OCI-LY7 (cell line): ENCODE measurements at regions not wholly inside any gene's neighbourhood (a gene's known extent, or its start where the extent isn't known, plus 50 kb on each side); places are given as distances from the start of the nearest gene placed in this dataset.

ENCODE experiments used
- BruUV-seq: library from RNA; stranded (reverse); fragments of 400-500 nt; replicated peaks from 2 replicates; lab custom pipeline; 2021; lab: Mats Ljungman, UMichigan
- CTCF ChIA-PET: fragments of 300-600 bp; sonication (Branson Sonifier 250); formaldehyde crosslinking; loops from one replicate; lab custom pipeline; 2022; ENCODE audit warnings: antibody characterized with exemption; ENCODE audit not compliant: unreplicated experiment; lab: Charles Lee
- POLR2A ChIA-PET: fragments of 300-600 bp; sonication (Branson Sonifier 250); formaldehyde crosslinking; loops from one replicate; lab custom pipeline; 2022; ENCODE audit warnings: antibody characterized with exemption; lab: Charles Lee
- DNase-seq: peaks from one replicate; pipeline ENCODE4 v3.0.0-alpha.2; 2015; ENCODE audit warnings: low spot score
- H2AFZ ChIP-seq: fragments of 200-600 bp; sonication (generic), shearing (Covaris generic); 2 replicates; pipeline ENCODE4 v1.6.1; 2014; ENCODE audit warnings: mild to moderate bottlenecking, antibody characterized with exemption, low read length, moderate library complexity
- H3K27ac ChIP-seq: fragments of 200-600 bp; sonication (generic); 2 replicates; pipeline ENCODE4 v1.5.1; 2014; ENCODE audit warnings: mixed run types, low read depth, mild to moderate bottlenecking, moderate library complexity, low read length, inconsistent platforms; ENCODE audit not compliant: poor library complexity, severe bottlenecking
- H3K36me3 ChIP-seq: fragments of 200-600 bp; sonication (generic); 2 replicates; pipeline ENCODE4 v1.6.1; 2014; ENCODE audit warnings: mild to moderate bottlenecking, antibody characterized with exemption, low read length, moderate library complexity, mixed read lengths; ENCODE audit not compliant: insufficient read depth
- H3K4me1 ChIP-seq: fragments of 200-600 bp; sonication (generic); 2 replicates; pipeline ENCODE4 v1.5.1; 2014; ENCODE audit warnings: mild to moderate bottlenecking, low read length; ENCODE audit not compliant: insufficient read depth, poor library complexity, severe bottlenecking
- H3K4me2 ChIP-seq: fragments of 200-600 bp; sonication (generic); 2 replicates; pipeline ENCODE4 v1.6.1; 2014; ENCODE audit warnings: mild to moderate bottlenecking, low read length
- H3K4me3 ChIP-seq: fragments of 200-600 bp; sonication (generic); 2 replicates; pipeline ENCODE4 v1.5.1; 2014; ENCODE audit warnings: mild to moderate bottlenecking, low read depth, low read length; ENCODE audit not compliant: poor library complexity, severe bottlenecking
- H3K79me2 ChIP-seq: fragments of 200-600 bp; sonication (generic); 2 replicates; pipeline ENCODE4 v1.6.1; 2016; ENCODE audit warnings: low read depth, mild to moderate bottlenecking, low read length, moderate library complexity, mixed read lengths; ENCODE audit not compliant: insufficient read depth
- H3K9me2 ChIP-seq: fragments of 200-600 bp; sonication (generic); 2 replicates; pipeline ENCODE4 v1.6.1; 2016; ENCODE audit warnings: mild to moderate bottlenecking, low read length, mixed read lengths; ENCODE audit not compliant: insufficient read depth
- H3K9me3 ChIP-seq: fragments of 200-600 bp; sonication (generic); 2 replicates; pipeline ENCODE4 v1.6.1; 2014; ENCODE audit warnings: mild to moderate bottlenecking, mixed run types, low read length, mixed read lengths
- H4K20me1 ChIP-seq: fragments of 200-600 bp; sonication (generic); 2 replicates; pipeline ENCODE4 v1.6.1; 2014; ENCODE audit warnings: mild to moderate bottlenecking, antibody characterized with exemption, low read length, moderate library complexity, mixed read lengths; ENCODE audit not compliant: insufficient read depth
- EZH2phosphoT487 ChIP-seq: fragments of 200-600 bp; sonication (generic); IDR thresholded peaks from 2 replicates; pipeline ENCODE4 v1.6.1; 2018; ENCODE audit warnings: low read depth, borderline replicate concordance, mild to moderate bottlenecking, mixed run types, antibody characterized with exemption, low read length, moderate library complexity, mixed read lengths
- intact Hi-C: fragments of 100-400 bp; cut with micrococcal nuclease; formaldehyde crosslinking; loops from one replicate; pipeline ENCODE4 v1.10.0; 2022; ENCODE audit not compliant: unreplicated experiment
- TF ChIP-seq, protein P1 (sequence below): fragments of 200-600 bp; sonication (generic); conservative IDR thresholded peaks from 2 replicates; pipeline ENCODE4 v1.5.1; 2014; ENCODE audit warnings: mild to moderate bottlenecking, antibody characterized with exemption, low read length, moderate library complexity, mixed read lengths

DNA sequence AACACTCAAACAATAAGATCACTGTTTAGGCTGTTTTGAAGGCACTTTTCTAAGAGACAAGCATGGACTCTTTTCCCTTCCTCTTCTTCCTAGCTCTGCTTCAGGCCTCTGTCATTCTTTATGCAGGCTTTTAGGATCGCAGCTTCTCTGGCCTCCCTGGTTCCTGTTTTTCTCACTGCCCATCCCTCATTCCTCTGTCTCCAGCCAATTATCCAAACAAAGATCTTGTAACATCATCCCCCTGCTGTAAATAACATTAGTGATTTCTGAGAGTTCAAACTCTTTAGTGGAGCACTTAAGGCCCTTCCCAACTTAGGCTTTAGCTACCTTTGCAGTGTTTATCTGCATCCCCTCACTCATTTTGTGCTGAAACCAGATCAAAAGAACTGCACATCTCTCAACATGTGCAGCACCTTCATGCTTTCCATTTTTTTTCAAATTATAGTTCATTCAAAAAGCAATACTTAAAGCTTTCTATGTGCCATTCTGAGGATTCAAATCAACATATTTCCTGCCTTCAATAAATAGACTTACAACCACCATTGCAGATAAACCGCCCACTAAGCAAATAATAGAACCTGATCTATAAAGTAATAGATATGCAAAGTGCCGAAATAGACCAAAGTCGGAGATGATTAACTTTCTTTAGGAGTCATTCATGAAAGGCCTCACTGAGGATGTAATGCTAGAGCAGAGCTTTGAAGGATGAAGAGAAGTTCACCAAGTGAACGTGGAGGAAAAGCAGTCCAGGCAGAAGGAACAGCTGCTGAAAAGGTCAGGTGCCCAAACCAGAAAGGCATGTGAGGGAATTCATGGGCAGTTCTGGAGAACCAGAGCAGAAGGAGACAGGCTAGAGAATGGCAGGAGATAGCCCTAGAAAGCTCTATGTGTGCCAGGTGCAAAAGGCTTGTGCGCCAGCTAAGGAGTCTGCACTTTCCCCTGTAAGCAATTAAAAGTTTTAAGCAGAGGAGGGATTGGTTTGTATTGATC, 95.8 kb upstream of the ZNF366 start:
- Histone ChIP-seq H3K9me2 (no peaks in the 10 kb centered on the region), H3K79me2 (no peaks in the 10 kb centered on the region), H3K4me2 (no peak overlapping the region), H2AFZ (no peak overlapping the region), H3K9me3 (0 out of 2 replicates have a peak, but pooled peaks cover 4% of the 10 kb centered on the region), H3K4me1 (peaks cover 6% of the 10 kb centered on the region), H3K36me3 (no peaks in the 10 kb centered on the region), H3K4me3 (no peak overlapping the region), H4K20me1 (no peaks in the 10 kb centered on the region), H3K27ac (no peak overlapping the region)
- CTCF ChIA-PET: no interaction called here
- DNase-seq: no peak
- intact Hi-C loops: no loop called here
- TF ChIP-seq EZH2phosphoT487: no peak
- TF ChIP-seq, protein P1, sequence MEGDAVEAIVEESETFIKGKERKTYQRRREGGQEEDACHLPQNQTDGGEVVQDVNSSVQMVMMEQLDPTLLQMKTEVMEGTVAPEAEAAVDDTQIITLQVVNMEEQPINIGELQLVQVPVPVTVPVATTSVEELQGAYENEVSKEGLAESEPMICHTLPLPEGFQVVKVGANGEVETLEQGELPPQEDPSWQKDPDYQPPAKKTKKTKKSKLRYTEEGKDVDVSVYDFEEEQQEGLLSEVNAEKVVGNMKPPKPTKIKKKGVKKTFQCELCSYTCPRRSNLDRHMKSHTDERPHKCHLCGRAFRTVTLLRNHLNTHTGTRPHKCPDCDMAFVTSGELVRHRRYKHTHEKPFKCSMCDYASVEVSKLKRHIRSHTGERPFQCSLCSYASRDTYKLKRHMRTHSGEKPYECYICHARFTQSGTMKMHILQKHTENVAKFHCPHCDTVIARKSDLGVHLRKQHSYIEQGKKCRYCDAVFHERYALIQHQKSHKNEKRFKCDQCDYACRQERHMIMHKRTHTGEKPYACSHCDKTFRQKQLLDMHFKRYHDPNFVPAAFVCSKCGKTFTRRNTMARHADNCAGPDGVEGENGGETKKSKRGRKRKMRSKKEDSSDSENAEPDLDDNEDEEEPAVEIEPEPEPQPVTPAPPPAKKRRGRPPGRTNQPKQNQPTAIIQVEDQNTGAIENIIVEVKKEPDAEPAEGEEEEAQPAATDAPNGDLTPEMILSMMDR: no peak
- BruUV-seq: no TSS peak
- POLR2A ChIA-PET: interaction anchor here (0.6 to 0.8 kb wide), 2 partner anchors 14 to 393 kb away, joined by 3 to 4 read pairs; no protein-coding TSS in a partner anchor

DNA sequence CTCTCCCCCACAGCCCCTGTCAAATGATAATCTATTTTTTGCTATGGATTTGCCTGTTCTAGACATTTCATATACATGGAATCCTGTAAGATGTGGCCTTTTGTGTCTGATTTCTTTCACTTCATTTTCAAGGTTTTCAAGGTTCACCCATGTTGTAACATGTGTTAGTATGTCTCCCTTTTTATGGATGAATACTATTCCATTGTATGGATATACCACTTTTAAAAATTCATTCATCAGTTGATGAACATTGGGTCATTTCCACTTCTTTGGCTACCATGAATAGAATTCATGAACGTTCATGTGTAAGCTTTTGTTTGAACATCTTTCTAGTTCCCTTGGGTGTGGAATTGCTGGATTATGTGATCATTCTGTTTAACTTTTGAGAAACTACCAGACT, 94.7 kb upstream of the ZNF366 start:
- intact Hi-C loops: no loop called here

More for the DNA sequence above, 94.7 kb upstream of the ZNF366 start:
- no peaks in the 10 kb centered on the region for H3K9me2 ChIP-seq
- 0 out of 2 replicates have a peak, but pooled peaks cover 4% of the 10 kb centered on the region for H3K9me3 ChIP-seq
- no peaks in the 10 kb centered on the region for H3K79me2 ChIP-seq
- H2AFZ ChIP-seq: no peak overlapping the region
- no TSS peak for BruUV-seq
- H4K20me1 ChIP-seq: no peaks in the 10 kb centered on the region
- H3K27ac ChIP-seq: no peak overlapping the region
- peaks cover 6% of the 10 kb centered on the region for H3K4me1 ChIP-seq
- ChIA-PET POLR2A (interaction anchor here (1.1 kb wide), 1 partner anchor 10 kb away, joined by 4 read pairs; no protein-coding TSS in a partner anchor), CTCF (no interaction called here)
- no peak for TF ChIP-seq EZH2phosphoT487
- TF ChIP-seq, protein P1: no peak
- DNase-seq: no peak
- no peak overlapping the region for H3K4me3 ChIP-seq
- no peaks in the 10 kb centered on the region for H3K36me3 ChIP-seq
- no peak overlapping the region for H3K4me2 ChIP-seq
